ENCODE measurements at regions not wholly inside any gene's neighbourhood (a gene's known extent, or its start where the extent isn't known, plus 50 kb on each side); places are given as distances from the start of the nearest gene placed in this dataset.
"Not testable (repeated sequence)": the region's sequence is repeated elsewhere in the genome, so short reads cannot be mapped to it uniquely, and the experiment has no call there.

DNA sequence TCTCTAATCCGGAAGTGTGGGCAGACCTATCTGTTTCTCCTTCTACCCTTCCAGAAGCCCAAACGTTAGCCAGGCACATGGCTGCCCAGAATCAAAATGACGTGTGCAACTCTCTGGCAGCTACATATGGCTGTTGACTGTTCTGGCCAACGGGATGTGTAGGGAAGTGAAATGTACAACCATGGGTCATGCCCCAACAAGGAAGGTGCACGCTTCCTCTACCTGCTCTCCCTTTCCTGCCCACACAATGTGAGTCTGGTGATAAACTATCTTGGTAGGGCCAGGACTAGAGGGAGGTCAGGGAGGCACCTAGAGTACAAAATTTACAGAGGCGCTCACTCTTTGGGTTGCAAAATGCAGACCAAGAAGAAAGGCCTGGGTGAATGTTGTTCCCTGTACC is 495.9 kb upstream of the PROK2 start:
- DNase-seq (ENCODE audit: low read depth) = no peak

DNA sequence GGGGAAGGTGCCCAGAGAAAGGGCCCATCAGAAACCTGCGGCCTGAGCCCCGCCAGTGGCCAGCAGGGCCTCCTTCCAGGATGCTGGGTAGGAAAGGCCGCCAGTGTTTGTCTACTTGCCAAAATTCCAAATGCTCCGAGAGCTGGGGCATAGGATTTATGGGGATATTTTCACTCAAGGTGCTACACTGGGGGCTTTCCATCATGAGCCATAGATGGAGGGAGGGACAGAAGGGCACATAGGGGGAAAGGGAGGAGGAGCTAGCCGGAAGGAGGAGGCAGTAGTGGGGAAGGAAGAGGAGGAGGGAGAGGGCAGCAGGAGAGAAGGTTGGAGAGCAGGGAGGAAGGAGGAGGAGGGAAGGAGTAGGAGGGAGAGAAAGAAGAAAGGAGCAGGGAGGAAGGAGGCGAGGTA is 494.7 kb upstream of the PROK2 start:
- peak; percentile 23 for DNase-seq (ENCODE audit: low read depth)

DNA sequence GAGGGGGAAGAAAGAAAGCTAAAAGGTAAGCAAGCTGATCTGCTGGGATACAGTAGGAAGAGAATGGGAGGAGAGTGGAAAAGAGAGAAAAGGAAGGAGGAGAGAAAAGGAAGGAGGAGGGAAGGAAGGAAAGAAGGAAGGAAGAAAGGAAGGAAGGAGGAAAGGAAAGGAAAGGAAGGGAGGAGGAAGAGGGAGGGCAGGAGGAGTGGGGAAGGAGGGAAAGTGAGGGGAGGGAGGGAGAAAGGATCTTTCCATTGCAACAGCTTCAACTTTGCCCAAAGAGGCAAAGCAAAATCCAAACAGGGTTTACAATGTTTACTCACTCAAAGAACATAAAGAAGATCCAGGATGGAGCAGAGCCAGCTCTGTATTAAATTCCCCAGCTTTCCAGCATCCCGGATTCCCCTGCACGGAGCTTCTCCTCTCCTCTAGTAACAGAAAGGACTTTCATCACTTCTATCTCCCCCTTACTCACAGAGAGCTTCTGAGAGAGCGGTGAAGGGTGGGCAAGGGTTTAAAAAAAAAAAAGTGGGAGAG is 494.2 kb upstream of the PROK2 start:
- DNase-seq (ENCODE audit: low read depth) = no peak

DNA sequence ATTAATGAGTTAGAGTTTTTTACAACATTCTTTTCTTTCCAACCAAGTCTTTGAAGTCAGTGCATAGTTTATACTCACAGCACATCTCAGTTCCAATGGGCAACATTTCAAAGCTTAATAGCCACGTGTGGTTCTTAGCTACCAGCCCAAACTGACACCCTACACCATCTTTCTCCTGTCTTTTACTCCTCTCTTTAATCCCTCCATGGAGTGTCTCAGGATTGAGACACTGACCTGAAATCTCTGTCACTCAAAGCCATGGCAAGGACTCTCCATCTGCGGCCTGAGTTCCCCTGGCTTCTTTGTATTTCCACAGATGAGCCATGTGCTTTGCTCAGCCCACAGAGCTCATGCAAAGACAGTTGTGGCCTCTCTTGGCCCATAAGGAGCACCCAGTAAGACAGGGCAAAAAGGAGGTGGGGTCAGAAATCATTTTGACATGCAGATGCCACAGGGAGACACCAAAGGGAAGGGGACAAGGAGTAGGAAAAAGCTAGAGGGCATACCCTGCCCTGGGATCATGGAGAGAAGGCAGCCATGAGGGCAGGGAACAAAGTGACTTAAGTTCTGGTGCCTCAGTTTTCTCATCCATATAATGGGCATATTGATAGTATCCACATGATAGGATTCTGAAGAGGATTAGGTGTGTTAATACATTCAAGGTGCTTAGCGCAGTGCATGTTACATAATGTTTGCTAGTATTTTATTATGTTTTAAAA is 493.6 kb upstream of the PROK2 start:
- no peak for DNase-seq (ENCODE audit: low read depth)

DNA sequence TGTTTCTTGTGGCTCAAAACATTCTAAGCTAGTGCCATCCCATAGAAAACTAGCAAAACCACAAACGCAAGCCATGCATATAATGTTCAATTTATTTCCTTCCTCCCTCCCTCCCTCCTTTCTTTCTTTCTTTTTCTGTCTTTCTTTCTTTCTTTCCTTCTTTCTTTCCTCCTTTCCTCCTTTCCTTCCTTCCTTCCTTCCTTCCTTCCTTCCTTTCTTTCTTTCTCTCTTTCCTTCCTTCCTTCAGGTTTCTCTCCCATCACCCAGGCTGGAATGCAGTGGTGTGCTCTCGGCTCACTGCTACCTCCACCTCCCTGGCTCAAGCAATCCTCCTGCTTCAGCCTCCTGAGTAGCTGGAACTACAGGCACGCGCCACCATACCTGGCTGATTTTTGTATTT is 492.8 kb upstream of the PROK2 start:
- DNase-seq (ENCODE audit: low read depth) = no peak

DNA sequence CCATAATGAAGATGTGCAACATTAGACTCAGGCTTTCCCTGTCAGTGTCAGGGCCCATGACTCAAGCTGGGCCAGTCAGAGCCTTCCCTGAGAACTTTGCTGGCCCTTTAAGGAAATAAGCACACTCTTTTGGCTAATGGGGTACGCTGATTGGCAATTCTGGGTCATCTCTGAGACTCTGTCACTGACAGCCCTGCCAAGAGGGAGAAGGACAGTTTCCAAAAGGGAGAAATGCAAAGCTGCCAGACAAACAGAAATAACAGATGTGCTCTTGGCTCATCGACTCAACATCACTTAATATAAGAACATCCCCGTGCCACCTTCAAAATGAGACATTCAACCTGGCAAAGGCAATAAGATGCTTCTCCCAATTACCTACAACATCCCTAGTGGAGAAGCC is 491.9 kb upstream of the PROK2 start:
- no peak for DNase-seq (ENCODE audit: low read depth)

DNA sequence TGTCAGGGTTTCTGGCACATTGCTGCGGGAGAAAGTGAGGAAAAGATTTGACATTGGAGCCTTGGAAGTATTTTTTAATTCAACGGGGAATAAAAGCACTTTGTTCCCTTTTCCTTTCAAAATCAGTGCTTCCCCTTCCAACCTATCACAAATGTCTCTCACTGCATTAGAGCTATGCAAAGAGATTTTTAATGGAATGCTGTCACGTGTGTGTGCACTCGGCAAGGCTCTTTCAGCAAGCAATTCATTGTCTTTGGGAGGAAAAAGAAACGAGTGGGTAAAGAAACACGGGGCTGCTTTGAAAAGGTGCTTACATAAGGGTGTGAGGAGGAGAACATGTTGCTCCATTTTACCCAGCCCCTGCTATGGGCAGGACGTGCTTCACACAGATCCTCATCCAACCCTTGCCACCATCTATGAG is 490.4 kb upstream of the PROK2 start:
- no peak for DNase-seq (ENCODE audit: low read depth)

DNA sequence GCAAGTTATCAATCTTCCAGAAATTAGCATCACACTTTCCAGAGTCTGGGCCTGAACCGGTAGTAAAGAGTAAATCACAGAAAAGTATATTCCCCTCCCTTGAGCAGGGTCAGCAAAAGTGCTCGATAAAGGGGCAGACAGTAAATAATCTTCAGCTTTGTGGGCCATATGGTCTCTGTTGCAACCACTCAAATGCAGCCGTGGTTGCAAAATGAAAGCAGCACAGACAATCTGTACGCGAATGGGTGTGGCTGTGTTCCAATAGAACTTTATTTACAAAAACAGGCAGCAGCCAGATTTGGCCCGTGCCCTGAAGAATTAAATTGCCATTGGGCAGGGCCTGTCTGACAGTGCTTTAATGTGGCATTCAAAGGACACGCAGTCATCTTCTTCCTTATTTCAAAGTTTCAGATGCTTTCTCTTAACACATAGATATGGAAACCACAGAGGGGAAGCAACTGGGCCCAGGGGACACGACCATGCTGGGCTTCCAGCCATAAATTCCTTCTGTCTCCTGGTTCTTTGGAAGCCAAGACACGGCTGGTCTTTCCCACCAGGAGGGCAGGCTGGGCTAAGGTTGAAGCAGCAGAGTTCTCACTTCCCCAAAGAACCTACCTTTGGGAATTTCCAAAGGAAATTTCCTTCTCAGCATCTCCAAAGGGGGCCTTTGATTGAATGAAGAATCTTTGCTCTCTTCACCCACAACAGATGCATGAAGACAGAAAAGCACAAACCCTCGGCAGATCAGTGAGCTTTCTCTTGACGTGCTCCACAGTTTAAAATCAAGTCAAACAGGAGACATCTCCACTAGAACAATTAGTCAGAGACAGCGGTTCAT is 489.8 kb upstream of the PROK2 start:
- peak; percentile 98 for DNase-seq (ENCODE audit: low read depth)

DNA sequence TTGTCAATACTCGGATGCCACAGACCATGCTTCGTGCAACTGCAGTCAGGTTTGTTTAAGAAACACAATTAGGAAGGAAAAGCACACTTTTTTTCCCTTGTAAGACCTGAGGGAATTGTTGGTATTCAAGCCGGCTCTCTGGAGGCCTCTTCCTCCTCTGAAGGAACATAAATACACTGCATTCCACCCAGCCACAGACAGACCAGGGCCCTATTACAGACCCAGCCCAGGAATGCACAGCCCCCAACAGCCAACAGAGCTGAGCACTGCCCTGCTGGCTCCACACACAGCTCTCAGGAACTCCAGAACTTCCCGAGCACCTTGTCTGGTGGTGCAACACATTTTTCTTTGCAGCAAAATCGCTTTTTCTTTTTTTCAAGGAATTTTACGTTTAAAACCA is 488.7 kb upstream of the PROK2 start:
- DNase-seq (ENCODE audit: low read depth) = peak; percentile 67

DNA sequence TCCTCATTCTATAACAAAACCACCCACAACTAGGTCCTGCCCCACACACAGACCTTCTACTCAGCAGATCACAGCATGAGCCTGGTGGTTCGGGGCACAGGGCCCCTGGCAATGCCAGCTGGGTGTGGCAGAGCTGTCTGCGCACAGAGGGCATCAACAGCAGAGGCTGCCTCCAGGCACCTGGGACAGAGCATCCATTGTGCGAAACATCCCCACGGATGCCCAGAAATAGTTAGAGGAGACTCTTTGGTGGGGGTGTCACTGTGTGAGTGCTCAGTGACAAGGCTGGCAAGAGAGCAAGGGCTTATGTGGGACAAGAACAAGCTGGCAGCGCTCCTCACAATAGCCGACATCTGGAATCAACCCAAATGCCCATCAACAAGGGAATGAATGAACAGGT is 487.4 kb upstream of the PROK2 start:
- no peak for DNase-seq (ENCODE audit: low read depth)

DNA sequence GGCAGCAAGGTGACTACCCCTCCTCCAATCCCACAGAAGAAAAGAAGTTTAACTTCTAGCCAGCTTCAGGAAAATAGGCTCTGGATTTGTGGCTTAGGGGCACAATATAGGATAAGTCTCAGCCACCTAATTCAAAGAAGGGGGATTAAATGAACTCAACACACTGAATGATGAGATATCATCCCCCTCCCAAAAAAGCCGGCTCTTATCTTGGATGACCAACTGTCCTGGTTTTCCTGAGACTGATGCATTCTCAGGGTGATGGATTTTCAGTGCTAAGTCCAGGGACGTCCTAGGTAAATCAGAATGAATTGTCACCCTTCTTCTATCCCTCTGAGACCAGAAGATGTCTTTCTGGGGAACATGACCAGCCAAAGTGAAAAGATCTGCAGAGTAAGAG is 487.0 kb upstream of the PROK2 start:
- DNase-seq (ENCODE audit: low read depth) = no peak

DNA sequence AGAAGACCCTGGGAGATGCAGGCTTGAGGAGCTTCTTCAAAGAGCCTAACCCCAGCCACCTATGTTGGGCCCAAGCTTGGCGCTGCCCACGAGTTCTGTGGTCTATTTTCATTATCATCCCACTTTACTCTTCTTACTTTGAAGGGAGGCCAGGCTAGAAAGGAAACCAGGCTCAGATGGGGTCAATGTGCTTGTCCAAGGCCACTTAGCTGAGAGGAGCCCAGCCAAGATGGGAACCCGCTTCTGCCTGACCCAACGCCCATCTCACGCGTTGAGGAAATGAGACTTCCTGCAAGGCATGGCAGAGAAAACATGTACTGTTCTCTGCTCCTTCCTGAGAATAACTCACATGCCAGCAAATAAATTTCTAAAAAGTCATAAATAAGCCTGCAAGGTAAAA is 486.3 kb upstream of the PROK2 start:
- no peak for DNase-seq (ENCODE audit: low read depth)

DNA sequence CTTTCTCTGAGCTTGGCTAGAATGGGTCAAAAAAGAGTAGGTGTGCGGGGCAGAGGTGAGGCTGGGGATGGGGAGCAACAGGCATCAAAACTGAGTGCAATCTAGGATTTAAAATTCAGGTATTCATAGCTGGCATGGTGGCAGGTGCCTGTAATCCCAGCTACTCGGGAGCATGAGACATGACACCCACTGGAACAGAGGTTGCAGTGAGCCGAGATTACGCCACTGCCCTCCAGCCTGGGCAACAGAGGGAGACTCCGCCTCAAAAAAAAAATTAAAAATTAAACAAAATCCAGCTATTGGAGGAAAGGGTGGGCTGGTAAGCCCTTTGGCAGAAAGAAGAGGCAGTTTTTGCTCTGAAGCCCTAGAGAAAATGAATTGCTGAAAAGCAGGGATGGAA is 485.8 kb upstream of the PROK2 start:
- DNase-seq (ENCODE audit: low read depth) = no peak

DNA sequence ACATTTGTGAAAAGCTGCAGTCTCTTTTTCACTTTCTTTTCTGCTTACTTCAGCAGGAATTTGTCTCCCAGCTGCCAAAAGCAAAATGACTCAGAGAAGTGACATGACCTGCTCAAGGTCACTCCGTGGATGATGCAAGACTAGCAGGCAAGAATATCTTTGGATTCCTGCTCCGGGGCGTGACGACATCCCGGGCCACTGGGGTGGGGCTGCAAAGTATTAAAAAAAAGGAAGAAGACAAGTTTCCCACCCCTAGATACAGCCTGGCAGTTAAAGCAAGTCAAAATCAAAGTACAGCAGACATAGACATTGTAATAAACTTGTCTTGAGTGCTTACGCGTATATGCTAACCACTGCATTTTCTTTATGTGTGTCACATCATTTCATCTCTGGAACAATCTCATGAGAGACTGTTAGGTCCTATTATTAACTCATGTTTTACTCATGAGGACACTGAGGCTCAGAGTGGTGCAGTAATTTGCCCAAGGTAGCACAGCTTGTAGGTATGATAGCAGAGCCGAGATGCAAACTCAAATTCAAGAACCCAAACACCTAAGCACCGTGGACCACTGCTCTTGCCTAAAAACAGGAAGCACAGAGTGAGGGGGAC is 485.2 kb upstream of the PROK2 start:
- peak; percentile 95 for DNase-seq (ENCODE audit: low read depth)

DNA sequence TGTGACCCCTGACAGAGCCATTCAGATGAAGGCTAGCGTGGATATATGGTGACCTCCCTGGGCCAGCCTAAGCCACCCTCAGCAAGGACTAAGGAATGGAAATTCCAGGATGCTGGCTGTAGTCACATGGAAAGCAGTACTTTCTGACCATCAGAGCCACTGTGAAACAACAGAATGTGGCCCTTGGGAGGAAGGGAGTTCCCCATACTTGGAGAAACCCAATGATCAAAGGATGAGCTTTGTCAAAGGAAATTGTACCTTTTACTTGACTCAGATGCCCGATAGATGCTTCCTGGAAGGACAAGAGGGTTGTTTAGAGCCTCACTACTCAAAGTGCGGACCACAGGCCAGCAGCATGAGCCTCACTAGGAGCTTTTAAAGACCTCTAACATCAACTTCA is 484.5 kb upstream of the PROK2 start:
- no peak for DNase-seq (ENCODE audit: low read depth)

DNA sequence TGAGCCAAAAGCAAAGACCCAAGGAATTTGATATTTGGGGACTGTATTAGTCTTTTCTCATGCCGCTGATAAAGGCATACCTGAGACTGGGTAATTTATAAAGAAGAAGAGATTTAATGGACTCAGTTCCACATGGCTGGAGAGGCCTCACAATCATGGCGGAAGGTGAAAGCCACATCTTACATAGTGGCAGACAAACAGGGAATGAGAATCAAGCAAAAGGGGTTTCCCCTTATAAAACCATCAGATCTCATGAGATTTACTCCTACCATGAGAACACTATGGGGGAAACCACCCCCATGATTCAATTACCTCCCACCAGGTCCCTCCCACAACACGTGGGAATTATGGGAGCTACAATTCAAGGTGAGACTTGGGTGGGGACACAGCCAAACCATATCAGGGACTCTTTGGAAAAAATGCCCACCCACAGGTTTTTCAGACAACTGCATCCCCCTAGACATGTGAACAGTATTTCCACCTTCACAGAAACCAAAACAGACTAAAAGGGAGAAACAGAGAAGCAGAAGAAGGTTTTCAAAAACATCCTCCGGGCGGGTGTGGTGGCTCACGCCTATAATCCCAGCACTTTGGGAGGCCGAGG is 482.1 kb upstream of the PROK2 start:
- DNase-seq (ENCODE audit: low read depth) = not testable (repeated sequence)

DNA sequence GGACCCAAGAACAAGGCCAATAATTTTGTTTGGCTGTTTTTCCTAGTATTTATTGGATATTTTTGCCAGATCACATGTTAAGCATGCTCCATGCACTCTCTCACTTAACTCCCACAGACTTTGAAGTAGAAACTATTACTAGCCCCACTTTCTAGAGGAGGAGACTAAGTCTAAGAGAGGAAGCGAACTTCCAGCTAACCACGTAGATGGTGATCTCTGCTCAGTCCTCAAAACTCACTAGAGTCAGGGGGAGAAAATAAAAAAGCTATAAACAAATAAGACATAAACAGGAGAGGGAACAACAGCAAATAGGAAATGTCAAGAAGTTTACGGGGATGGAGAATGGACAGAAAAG is 481.0 kb upstream of the PROK2 start:
- DNase-seq (ENCODE audit: low read depth) = no peak

DNA sequence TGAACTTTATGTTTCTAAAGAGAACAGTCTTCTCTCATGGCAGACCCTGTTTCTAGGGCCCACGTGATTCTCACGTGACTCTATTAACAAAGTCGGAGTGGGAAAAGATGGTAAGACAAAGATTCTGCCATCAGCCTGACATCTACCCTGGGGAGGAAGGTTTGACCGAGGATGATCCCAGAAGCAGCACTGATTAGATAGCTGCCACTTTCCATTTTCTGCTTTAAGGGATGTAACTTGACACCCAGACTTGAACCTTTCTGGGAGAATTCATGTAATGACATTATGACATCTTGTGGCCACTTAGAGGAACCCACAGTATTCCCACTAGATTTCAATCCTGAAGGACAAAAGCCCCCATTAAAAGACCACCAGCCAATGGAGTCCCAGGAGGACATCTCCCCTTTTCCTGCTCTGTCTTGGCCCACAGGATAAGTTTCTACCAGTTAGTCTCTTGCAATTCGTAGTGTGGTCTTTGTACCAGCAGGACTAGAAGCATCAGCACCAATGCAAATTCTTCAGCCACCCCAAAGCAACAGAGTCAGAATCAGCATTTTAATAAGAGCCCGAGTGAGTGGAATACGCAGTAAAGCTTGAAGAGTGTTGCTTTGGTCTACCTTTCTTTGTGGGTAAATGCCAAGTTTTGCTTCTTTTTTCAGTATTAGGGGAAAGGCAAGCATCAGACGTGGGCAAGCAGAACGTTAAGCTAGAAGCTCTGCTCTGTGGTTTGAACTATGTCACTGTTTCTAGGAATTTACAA is 480.5 kb upstream of the PROK2 start:
- peak; percentile 37 for DNase-seq (ENCODE audit: low read depth)

DNA sequence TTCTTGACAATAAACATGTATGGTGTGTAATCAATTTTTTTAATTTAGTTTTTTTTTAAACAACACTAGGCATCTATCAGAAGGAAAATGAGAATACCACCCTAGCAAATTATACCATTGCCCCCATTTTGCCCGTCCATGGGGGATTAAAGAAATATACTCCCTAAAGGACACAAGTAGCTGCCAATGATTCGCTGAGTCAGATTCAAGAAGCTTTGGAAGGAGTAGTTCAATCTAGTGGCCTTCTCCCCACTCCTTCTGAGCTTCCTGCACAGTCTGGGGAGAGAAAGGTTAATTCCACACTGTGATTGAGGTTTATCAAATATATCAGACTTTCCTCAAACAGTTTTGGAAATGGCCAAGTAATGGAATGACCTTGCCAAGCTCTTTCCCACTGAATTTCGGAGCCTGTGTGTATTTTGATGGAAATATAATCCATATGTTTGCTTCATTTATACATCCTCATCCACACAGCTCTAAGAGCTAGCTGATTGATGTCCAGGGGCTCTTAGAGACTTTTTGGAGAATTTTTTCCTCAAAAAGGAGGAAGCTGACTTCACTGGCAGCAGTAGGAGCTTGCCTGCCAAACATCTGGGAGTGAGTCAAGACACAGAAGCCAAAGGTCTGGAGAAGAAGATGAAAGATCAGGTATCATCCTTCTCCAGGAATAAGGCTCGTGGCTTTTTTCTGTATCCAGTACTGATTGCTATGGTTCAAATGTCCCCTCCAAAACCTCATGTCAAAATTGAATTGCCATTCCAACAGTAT is 478.5 kb upstream of the PROK2 start:
- DNase-seq (ENCODE audit: low read depth) = no peak

DNA sequence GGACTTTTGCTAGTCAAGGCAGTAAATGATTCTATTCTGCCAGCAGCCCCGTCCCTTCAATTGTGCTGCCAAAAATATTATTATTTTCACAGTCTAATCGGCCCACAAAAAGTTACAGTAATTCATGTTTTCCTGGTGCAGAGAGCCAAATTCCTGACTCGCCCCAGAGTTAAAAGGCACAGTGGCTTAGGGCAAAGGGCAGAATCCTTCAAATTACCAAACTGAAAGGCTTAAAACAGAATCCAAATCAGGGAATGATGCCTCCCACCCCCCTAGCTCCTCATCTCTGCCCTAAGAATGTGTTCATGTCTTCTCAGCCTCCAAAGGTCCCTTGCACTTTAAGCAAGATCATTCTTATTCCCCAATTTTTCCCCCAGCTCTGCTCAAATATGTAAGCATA is 477.8 kb upstream of the PROK2 start:
- no peak for DNase-seq (ENCODE audit: low read depth)
